GM21825 (cell line): ENCODE measurements at regions not wholly inside any gene's neighbourhood (a gene's known extent, or its start where the extent isn't known, plus 50 kb on each side); places are given as distances from the start of the nearest gene placed in this dataset.

ENCODE experiments used
- ATAC-seq: cut with Tn5 transposase; IDR thresholded peaks from one replicate; pipeline ENCODE4 v1.9.1; 2021; ENCODE audit warnings: mild to moderate bottlenecking, moderate library complexity; ENCODE audit not compliant: unreplicated experiment

DNA sequence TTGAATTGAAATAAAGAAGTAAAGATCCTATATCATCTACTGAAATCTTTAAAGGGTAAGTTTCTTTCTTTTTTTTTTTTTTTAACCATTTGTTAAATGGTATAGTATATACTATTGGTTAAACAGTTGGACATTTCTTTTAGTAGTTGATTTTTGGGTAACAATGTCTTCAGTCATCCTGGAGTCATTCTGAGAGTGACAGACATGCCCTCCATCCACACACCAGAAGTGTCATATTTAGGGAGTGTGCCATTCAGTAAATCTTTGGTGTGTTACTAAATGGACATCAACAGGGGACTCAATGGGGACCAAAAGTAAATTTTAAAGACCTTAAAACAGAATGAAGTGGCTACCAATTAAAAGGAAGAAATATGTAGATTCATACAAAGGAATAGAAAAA is 50.8 kb upstream of the SLC39A10 start:
- ATAC-seq = no peak

DNA sequence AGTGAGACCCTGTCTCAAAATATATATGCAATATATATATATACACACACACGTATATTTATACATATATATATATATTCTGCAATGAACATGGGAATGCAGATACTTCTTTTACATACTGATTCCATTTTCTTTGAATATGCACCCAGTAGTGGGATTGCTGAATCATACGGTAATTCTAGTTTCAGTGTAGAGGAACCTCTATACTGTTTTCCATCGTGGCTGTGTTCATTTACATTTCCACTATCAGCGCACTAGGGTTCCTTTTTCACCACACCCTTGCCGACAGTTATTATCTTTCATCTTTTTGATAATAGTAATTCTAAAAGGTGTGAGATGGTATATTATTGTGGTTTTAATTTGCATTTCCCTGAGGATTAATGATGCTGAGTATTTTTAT is 52.3 kb upstream of the SLC39A10 start:
- ATAC-seq = no peak

DNA sequence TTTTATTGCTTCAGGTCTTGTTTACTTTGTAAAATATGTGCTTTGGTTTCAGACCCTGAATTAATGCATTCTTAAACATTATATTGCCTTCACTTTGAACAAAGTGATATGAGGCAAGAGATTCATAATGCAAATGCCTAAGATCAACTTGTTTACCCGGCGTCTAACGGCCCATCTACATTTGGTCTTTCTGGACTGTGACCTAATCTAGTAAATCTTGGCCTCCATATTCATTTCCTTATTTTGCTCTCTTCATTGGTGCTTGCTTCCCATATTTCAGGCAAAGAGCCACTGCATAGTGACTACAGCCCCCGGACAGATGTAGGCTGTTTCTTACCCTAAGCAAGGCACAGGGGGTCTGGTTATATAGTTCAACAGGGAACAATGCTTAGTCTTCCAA is 53.0 kb upstream of the SLC39A10 start:
- no peak for ATAC-seq

DNA sequence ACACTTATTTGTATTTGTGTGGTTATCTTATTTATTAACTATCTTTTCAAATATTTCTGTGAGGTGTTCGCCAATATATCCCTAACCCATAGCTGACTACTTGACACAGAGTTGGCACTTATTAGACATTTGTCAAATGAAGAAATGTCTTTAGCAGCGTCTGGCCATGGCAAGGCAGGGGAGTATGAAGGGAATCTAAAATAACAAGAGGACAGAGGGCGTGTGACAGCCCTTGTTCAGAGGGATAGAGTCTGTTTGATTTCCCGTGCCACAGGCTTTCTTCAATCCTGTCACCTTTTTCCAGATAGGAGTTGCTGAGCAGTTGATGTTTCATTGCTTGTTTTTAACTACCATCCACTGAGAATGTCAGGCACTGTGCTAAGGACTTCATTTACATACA is 53.6 kb upstream of the SLC39A10 start:
- no peak for ATAC-seq

DNA sequence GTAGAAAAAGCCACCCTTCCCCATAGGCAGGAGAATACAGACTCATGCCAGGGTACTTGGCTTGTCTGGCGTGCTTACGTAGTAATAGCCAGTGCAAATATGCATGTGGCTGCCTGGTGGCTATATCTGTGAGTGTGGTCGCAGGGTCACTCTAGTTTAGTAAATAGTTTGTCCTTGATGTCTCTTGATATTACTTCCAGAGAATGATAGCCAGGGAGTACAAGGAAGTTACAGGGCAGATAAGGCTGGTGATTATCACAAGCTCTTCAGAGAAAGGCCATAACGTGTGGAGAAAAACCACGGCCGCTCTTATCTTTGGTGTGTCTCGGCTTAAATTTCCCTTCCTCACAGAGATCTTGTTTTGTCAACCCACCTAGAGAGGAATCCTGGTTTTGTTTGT is 54.3 kb upstream of the SLC39A10 start:
- ATAC-seq = no peak

DNA sequence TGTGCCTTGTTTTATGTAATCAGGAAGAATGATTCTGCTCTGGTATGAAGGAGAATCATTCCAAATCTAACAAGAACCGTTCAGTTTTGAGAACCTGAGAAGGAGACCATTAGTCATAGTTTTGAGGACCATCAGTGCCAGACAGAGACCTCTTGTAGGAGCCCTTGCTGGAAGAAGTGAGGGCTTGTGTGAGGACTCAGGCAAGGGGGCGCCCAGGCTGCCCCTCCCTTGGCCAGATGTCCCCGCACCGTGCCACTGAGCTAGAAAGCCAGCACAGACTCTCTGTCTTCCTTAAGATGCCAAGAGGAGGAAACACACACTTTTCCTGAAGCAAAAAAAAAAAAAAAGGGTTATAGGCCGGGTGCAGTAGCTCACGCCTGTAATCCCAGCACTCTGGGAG is 55.7 kb upstream of the SLC39A10 start:
- no peak for ATAC-seq

DNA sequence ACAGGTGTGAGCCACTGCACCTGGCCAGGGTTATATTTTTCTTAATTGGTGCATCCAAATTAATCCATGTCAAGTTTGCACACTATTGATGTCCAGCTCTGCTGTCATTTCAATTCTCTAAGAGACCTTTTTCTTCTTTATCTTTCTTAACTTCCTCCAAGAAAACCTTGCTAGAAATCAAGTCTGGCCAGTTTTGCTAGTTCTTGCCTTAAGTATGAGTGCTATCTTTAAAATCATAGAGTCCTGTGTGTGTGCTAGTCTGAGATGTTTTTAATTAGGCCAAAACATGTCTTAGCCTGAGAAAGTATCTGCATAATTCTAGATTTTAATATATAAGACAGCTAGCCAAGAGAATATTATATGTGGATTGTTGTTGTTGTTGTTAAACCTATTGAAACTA is 56.2 kb upstream of the SLC39A10 start:
- no peak for ATAC-seq

DNA sequence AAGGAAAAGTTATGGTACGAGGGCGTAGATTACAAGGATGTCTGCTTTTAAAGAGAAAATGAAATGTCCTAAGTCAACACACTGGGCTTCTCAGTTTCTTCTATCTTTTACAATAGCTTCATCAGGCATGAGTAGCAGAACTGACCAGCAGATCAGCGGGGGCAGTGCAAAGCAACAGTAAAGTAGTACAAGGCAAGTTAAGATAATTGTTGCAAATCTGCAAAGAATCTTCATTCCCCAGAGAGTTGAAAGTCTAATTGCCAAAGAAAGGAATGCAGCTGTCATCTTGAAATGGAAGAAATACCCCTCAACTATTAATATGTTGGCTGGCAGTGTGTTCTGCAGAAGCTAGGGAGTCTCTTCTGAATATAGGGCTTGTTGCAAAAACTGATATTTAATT is 60.2 kb upstream of the SLC39A10 start:
- no peak for ATAC-seq

DNA sequence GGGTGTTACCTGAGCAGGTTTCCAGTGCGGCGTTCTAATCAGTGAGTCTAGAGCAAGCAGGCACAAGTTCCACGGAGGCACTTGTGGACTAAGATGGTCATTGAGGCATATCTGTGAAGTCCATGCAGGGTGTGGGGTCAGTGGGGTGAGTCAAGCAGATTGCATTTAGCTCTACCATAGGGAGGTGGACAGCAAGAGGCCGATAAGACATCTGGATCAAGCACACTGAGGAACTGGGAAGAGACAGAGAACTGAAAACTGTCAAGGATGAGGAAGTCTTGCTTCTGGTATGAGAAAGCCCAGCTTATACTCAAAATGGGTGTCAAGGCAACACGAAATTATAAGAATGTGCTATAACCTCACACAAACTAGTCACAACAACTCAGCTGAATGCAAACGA is 61.2 kb upstream of the SLC39A10 start:
- ATAC-seq = no peak

DNA sequence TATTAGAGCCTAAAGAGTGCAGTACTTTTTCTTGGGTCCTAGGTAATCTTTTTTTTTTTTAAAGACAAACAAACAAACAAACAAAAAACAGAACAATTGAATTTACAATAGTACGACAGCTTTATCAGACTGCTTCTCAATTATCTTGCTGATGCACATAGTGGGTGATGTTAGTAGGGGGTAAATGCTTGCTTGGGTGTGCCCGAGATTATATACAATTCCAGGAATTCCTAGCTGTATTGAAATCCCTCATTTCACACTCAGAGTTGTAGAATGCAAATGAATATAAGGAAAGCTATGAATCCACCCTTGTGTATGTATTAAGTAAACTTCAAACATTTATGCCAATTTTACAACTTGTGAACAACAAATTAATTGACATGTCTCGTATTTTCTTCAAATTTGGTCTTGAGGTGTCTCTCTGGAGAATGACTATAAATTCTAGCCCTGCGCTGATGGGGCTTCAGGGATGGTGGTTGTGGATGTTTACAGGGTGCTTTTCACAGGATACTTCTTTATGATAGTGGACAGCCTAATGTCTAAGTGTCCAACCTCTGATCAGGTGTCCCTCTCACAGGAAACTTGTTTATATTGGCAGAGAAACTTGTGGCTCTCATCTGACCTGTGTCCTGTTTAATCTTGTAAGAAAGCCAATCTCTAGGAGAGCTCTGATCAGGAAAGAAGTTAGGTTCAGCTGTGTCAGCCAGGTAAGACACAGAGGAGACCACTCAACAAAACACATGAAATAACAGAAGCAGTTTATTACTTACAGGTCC is 61.9 kb upstream of the SLC39A10 start:
- ATAC-seq = no peak

DNA sequence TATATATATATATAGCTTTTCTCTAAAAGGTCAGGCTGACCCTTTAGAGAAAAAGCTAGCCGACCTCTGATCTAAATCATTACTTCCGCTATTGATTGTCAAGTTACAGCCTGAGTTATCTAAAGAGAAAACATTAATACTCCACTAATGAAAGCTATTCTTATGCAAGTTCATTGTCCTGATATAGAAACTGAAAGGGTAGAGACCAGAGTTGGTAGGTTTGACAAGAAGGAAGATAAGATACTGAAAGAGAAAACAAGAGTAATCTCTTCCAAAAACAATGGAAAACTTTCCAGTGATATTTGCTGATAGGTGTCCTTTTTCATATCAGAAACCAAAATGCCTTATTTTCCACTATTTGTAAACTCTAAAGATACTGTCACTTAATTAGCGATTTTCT is 62.8 kb upstream of the SLC39A10 start:
- ATAC-seq = no peak

DNA sequence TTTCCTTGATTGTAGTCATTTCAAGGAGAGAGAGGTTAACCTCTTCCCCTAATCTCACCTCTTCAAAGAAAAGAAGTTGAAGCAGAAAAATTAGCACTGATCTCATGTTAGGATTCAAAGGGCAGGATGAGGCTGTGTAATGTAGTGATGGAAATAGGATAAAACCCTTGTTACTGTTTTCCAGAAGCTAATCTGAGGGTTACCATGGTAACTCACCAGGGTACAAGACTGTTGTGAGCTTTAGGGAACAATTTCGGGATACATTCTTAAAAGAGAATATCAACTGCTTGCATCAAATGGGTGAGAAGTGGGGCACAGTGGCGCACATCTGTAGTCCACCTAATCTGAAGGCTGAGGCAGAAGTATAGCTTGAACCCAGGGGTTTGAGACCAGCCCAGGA is 64.9 kb upstream of the SLC39A10 start:
- ATAC-seq = no peak

DNA sequence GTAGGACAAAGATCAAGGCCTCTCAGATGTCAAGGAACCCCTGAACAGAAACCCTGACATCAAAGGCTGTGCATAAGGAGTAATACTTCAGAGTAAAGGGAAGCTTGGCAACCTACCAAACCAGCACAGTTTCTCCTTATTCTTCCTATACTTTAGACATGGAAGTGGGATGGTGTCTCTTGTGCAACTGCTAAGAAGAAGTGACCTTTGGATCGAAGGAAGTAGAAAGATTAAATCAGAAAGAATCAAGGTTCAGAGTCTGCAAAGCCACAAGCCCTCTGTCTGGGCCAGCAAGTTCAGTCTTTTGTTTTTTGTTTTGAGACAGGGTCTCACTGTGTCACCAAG is 66.2 kb upstream of the SLC39A10 start:
- no peak for ATAC-seq

DNA sequence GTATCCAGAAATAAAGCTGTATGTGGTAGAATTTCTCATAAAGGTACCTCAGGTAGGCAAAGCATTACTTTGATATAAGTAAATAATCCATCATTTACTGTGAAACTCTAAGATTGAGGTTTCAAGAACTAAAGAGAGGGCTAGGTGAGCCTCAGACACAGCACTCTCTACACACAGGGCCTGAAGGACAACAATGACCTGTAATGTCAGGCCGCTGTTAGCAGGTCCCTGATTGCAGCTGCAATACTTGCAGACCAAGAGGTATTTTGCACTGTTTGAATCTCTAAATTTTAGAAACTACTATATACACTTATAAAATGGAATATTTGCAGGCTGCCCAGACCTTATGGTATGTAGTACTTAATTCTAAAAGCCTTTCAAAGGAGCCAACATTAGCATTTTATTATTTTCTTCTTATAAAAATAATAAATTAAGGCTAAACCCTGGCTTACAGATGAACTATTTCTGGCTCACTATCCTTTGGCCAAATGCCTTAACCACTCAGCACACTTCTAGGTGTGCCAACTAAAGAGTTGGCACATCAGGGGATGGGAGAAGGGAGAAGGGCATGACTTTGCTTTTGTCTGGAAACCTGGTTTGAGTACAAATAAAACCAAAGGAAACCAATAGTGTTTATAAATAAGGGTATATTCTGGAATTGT is 66.7 kb upstream of the SLC39A10 start:
- ATAC-seq = no peak

DNA sequence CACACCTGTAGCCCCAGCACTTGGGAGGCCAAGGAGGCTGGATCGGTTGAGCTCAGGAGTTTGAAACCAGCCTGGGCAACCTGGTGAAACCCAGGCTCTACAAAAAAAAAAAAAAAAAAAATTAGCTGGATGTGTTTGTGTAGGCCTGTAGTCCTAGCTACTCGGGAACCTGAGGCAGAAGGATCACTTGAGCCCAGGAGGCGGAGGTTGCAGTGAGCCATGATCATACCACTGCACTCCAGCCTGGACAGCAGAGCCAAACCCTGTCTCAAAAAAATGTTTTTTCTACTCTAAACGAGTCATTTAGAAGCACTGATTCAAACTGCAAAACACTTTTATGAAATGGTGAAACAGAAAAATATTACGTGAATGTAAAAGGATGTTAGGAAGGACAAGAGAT is 69.1 kb upstream of the SLC39A10 start:
- no peak for ATAC-seq

DNA sequence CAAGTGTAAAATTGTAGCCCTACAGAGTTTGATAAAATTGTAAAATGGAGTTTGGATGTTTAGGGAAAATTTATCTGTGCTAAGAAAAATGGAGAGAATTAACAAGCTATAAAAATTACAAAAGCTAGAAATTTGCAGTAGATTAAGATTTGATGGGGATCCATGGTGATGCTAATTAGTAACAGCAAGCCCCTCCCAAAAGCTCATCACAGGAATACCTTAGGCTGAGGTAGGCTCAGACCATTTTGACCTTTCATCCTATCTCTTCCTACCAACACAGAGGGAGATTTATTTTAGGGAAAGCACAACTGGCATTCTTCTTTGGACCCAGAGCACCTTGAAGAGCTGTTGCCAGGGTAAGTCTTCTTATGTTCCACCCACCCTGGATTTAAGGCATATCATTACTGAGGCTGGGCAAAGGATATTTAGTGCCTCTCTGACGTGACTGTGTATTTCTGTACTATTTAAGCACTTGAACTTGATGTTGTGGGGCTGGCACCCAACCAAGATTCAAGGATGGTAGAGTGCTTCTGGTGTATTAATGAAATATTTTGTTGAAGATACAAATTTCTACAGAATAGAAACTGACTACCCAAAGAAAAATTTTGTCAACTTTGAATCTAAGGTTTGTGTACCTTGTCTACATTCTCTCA is 70.8 kb upstream of the SLC39A10 start:
- ATAC-seq = no peak

DNA sequence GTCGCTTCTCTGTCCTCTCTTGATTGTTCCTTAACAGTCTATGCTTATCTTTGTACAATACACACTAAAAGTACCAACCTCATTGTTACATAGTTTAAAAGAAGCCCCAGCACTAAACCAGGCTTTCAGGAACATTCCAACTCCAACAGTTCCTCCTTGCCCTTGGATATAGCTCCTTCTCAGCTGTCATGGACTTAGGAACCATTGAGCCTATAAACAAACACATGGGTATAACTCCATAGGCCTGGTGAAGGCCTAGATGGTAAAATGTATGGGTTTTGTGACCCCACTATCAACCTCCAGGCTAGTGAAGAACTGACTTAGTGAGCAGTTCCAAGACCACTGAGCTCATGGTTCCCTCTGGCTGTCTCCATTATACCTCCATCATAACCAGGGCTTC is 74.8 kb upstream of the SLC39A10 start:
- no peak for ATAC-seq

DNA sequence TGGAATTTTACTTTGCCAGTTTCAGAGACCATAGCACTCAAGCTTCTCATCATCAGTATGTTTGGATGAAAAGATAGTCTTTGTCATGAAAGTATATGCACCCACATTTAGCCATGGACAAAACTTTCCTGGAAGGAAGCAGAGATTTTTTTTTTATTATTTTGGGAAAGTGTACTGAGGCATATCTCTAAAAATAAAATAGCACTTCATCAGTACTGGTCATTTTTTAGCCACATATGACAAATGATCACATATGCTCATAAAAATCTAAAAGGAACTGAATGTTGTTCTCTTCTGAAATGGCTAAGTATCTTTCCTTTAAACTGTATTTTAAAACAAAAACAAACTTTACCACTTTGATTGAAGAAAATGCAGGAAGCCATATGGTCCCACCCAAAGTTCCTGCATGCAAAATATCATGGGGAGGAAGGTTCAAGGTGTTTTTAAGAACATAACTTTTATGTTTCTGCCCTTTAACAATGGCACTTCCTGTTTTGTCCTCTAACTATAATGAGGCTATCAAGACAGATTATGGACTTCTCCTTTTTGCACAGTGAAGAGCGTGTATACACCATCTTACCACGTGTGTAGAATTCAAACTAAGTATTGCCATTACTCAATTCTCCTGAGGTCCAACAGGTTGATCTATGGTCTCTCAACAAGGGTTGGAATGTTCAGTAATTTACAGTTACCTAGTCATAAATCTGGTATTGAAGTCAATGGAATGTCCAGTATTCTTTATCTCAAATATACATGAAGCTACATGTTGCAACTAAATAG is 77.1 kb upstream of the SLC39A10 start:
- ATAC-seq = peak; percentile 54

DNA sequence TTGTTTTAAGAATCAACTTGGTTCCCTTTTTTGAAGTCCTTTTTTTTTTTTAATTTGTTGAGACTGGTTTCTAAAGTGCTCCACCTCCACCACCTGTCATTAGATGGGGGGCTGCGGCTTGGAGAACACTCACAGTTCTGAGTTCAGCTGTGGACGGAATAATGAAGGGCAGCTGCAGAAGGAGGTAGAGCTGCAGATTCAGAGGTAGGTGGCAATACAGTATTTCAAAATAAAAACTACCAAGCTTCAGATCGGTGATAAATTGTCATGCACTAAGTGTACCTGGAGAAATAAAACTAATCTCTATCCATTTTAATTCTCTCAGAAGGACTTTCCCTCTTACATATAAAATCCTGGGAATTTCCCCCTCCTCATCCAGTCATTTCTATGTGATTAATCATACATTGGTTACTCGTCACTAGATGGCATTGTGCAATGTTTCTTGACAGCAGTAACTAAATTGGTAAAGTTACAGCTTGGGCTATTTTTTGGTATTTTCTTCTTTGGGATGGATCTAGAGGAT is 81.1 kb upstream of the SLC39A10 start:
- ATAC-seq = peak; percentile 73

DNA sequence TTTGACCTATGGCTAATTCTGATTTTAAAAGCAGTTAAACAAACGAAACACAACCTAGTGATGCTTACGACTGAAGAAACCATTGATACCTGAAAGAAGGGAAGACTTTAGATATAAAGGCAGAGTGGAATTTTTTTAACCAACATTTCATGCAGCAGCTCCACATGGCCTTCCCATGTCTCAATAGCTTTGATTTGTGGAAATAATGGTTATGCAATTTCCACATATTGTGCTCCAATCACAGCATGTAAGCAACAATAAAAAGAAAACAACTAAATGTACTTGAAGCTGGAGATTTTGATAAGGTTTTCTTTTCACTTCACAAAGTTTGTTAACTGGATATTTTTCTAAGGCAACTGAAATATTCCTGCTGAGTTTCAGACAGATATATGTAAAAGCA is 82.0 kb upstream of the SLC39A10 start:
- no peak for ATAC-seq

DNA sequence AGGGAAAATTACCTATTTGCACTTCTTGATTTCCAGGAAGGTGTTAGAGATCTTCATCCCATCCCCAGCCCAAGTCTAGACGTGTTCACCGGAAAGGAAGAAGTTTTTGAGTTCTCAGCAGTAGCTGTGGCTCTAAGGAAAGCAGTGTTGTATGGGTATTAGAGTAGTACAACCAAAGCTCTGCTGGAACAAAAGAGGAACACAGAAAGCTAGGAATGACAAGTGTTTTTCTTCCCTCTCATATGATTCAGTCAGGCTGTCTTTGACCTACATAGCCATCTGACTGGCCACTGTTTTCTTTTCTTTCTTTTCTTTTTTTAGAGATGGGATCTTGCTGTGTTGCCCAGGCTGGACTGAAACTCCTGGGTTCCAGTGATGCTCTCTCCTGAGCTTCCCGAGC is 82.7 kb upstream of the SLC39A10 start:
- ATAC-seq = no peak
